HG02623 (cell line): ENCODE measurements at regions not wholly inside any gene's neighbourhood (a gene's known extent, or its start where the extent isn't known, plus 50 kb on each side); places are given as distances from the start of the nearest gene placed in this dataset.

Experiments
- ATAC-seq: cut with Tn5 transposase; IDR thresholded peaks from one replicate; pipeline ENCODE4 v1.9.1; 2021; ENCODE audit warnings: moderate library complexity; ENCODE audit not compliant: unreplicated experiment

GRCh38 chr10:24104895-24105294 lies 104.0 kb upstream of the KIAA1217 start:
- no peak for ATAC-seq

- ATAC-seq: no peak
Observed at GRCh38 chr10:24113901-24114300, 95.0 kb upstream of the KIAA1217 start.

- no peak for ATAC-seq
Observed at GRCh38 chr10:24114556-24114955, 94.4 kb upstream of the KIAA1217 start.

- ATAC-seq: no peak
Observed at GRCh38 chr10:24115403-24115802, 93.5 kb upstream of the KIAA1217 start.

GRCh38 chr10:24118246-24118645 lies 90.7 kb upstream of the KIAA1217 start:
- no peak for ATAC-seq

- ATAC-seq: no peak
Observed at GRCh38 chr10:24119896-24120295, 89.0 kb upstream of the KIAA1217 start.

- ATAC-seq: no peak
Observed at GRCh38 chr10:24120646-24121045, 88.3 kb upstream of the KIAA1217 start.

GRCh38 chr10:24127516-24127915 lies 81.4 kb upstream of the KIAA1217 start:
- ATAC-seq: no peak

- ATAC-seq: no peak
Observed at GRCh38 chr10:24128066-24128730, 80.7 kb upstream of the KIAA1217 start.

- no peak for ATAC-seq
Observed at GRCh38 chr10:24132741-24133140, 76.2 kb upstream of the KIAA1217 start.

GRCh38 chr10:24133835-24134234 lies 75.1 kb upstream of the KIAA1217 start:
- ATAC-seq: no peak

GRCh38 chr10:24136070-24136469 lies 72.9 kb upstream of the KIAA1217 start:
- ATAC-seq: no peak

- ATAC-seq: no peak
Observed at GRCh38 chr10:24147321-24147720, 61.6 kb upstream of the KIAA1217 start.

GRCh38 chr10:24149640-24150039 lies 59.3 kb upstream of the KIAA1217 start:
- no peak for ATAC-seq

GRCh38 chr10:24150853-24151252 lies 58.1 kb upstream of the KIAA1217 start:
- ATAC-seq: no peak

- ATAC-seq: no peak
Observed at GRCh38 chr10:24152270-24152669, 56.7 kb upstream of the KIAA1217 start.

- no peak for ATAC-seq
Observed at GRCh38 chr10:24153031-24153430, 55.9 kb upstream of the KIAA1217 start.

GRCh38 chr10:24153537-24153936 lies 55.4 kb upstream of the KIAA1217 start:
- ATAC-seq: no peak

GRCh38 chr10:24156686-24157085 lies 52.3 kb upstream of the KIAA1217 start:
- no peak for ATAC-seq

- no peak for ATAC-seq
Observed at GRCh38 chr10:24157567-24157966, 51.4 kb upstream of the KIAA1217 start.
